ENCODE measurements at regions not wholly inside any gene's neighbourhood (a gene's known extent, or its start where the extent isn't known, plus 50 kb on each side); places are given as distances from the start of the nearest gene placed in this dataset.

DNA sequence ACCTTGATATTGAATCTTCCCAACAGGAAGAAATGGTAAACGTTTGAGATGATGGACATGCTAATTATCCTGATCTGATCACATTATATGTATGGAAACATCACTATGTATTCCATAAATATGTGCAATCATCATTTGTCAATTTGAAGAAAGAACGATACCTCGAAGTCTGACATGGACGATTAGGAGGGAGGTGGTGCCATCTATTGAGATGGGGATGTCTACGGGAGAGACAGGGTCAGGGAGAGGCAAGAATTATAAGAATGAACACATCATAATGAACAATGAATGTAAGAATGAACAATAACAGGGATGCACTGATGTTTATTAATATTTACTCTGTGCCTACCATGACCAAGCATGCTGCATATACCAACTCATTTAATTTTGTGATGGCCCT is 93.7 kb upstream of the SOD3 start:
- TF ChIP-seq, protein P1, sequence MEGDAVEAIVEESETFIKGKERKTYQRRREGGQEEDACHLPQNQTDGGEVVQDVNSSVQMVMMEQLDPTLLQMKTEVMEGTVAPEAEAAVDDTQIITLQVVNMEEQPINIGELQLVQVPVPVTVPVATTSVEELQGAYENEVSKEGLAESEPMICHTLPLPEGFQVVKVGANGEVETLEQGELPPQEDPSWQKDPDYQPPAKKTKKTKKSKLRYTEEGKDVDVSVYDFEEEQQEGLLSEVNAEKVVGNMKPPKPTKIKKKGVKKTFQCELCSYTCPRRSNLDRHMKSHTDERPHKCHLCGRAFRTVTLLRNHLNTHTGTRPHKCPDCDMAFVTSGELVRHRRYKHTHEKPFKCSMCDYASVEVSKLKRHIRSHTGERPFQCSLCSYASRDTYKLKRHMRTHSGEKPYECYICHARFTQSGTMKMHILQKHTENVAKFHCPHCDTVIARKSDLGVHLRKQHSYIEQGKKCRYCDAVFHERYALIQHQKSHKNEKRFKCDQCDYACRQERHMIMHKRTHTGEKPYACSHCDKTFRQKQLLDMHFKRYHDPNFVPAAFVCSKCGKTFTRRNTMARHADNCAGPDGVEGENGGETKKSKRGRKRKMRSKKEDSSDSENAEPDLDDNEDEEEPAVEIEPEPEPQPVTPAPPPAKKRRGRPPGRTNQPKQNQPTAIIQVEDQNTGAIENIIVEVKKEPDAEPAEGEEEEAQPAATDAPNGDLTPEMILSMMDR (IDR thresholded peaks at IDR 0.05 in 8 of 11, conservative IDR thresholded peaks at IDR 0.05 in 3 of 11): no peak
- TF ChIP-seq POLR2A (IDR thresholded peaks at IDR 0.05): no peak
